HL-60 (cell line): ENCODE measurements at regions not wholly inside any gene's neighbourhood (a gene's known extent, or its start where the extent isn't known, plus 50 kb on each side); places are given as distances from the start of the nearest gene placed in this dataset.

Experiments used
- DNase-seq, 2 experiments: peaks; one replicate each; pipeline ENCODE4 v3.0.0-alpha.2; 2010 to 2020; ENCODE audit warnings: low read depth in 1 of 2, low spot score in 1 of 2
- H3K27ac ChIP-seq: fragments of 250-450 bp; sonication (Bioruptor Pico); replicated peaks from 2 replicates; pipeline ENCODE4 v1.5.1; 2020; ENCODE audit warnings: mild to moderate bottlenecking, moderate library complexity
- H3K27me3 ChIP-seq: fragments of 250-450 bp; sonication (Bioruptor Pico); 2 replicates; pipeline ENCODE4 v1.5.1; 2021; ENCODE audit warnings: mild to moderate bottlenecking, moderate library complexity; ENCODE audit not compliant: insufficient read depth, poor library complexity, severe bottlenecking
- H3K4me3 ChIP-seq: replicated peaks from 2 replicates; pipeline ENCODE4 v1.5.1; 2011; ENCODE audit warnings: mild to moderate bottlenecking, control low read depth, low read length; ENCODE audit not compliant: insufficient read depth
- CTCF ChIP-seq: IDR thresholded peaks from one replicate; pipeline ENCODE4 v1.5.1; 2011; ENCODE audit warnings: low read length, control low read depth, inconsistent platforms; ENCODE audit not compliant: insufficient read depth
- GABPA ChIP-seq: IDR thresholded peaks from 2 replicates; pipeline ENCODE4 v1.6.1; 2012; ENCODE audit warnings: low read depth
- POLR2AphosphoS5 ChIP-seq: IDR thresholded peaks from 2 replicates; pipeline ENCODE4 v1.6.1; 2012; ENCODE audit warnings: low read depth
- REST ChIP-seq: IDR thresholded peaks from 2 replicates; pipeline ENCODE4 v1.6.1; 2012; ENCODE audit warnings: low read depth; ENCODE audit not compliant: insufficient replicate concordance
- SPI1 ChIP-seq: IDR thresholded peaks from 2 replicates; pipeline ENCODE4 v1.6.1; 2012; ENCODE audit warnings: low read depth, mild to moderate bottlenecking, borderline replicate concordance

- Histone ChIP-seq H3K27me3 (no peaks in the 10 kb centered on the region), H3K4me3 (no peak overlapping the region), H3K27ac (no peak overlapping the region)
- no peak for DNase-seq
- TF ChIP-seq POLR2AphosphoS5 (no peak), CTCF (no peak), GABPA (no peak), REST (no peak), SPI1 (no peak)
Observed at GRCh38 chr5:168171901-168172759, 119.3 kb upstream of the WWC1 start.

- no peak for TF ChIP-seq GABPA
- TF ChIP-seq CTCF = no peak
- no peak for TF ChIP-seq REST
- no peak for TF ChIP-seq SPI1
- no peak for TF ChIP-seq POLR2AphosphoS5
- Histone ChIP-seq H3K27ac (no peak overlapping the region), H3K27me3 (no peaks in the 10 kb centered on the region), H3K4me3 (no peak overlapping the region)
- DNase-seq = no peak
Observed at GRCh38 chr5:168172760-168173223, 118.7 kb upstream of the WWC1 start.

- no peak for DNase-seq
- Histone ChIP-seq H3K27ac (no peak overlapping the region), H3K4me3 (no peak overlapping the region), H3K27me3 (no peaks in the 10 kb centered on the region)
- TF ChIP-seq GABPA = no peak
- TF ChIP-seq REST = no peak
- TF ChIP-seq CTCF = no peak
- TF ChIP-seq POLR2AphosphoS5 = no peak
- TF ChIP-seq SPI1 = no peak
Observed at GRCh38 chr5:168174376-168174775, 117.1 kb upstream of the WWC1 start.
